Natural killer cell (primary cell): ENCODE measurements at regions not wholly inside any gene's neighbourhood (a gene's known extent, or its start where the extent isn't known, plus 50 kb on each side); places are given as distances from the start of the nearest gene placed in this dataset.

Experiments used
- ATAC-seq, 3 donors: fragments of 150-1000 bp in 2 of 3; fragments of 200-7000 bp in 1 of 3; cut with Tn5 transposase; 1 replicate in 1 of 3; 2 replicates in 2 of 3; pipeline ENCODE4 v1.10.0; 2021; ENCODE audit warnings: mild to moderate bottlenecking in 2 of 3, moderate library complexity in 2 of 3
- DNase-seq, 2 donors: peaks; one replicate each; pipeline versions ENCODE4 v3.0.0 to v3.0.0-alpha.2; 2013 to 2021; ENCODE audit warnings: mixed read lengths in 1 of 2
- H3K27ac ChIP-seq: one replicate; pipeline ENCODE4 v1.5.1; 2013; ENCODE audit warnings: mild to moderate bottlenecking, low read length
- H3K27me3 ChIP-seq: one replicate; pipeline ENCODE4 v1.6.1; 2013; ENCODE audit warnings: low read length; ENCODE audit not compliant: control insufficient read depth, insufficient read depth
- H3K36me3 ChIP-seq: one replicate; pipeline ENCODE4 v1.6.1; 2013; ENCODE audit warnings: low read length; ENCODE audit not compliant: control insufficient read depth, insufficient read depth
- H3K4me1 ChIP-seq: one replicate; pipeline ENCODE4 v1.6.1; 2013; ENCODE audit warnings: low read length; ENCODE audit not compliant: control insufficient read depth, insufficient read depth
- H3K4me3 ChIP-seq: one replicate; pipeline ENCODE4 v1.5.1; 2013; ENCODE audit warnings: low read length
- H3K9me3 ChIP-seq: one replicate; pipeline ENCODE4 v1.6.1; 2013; ENCODE audit warnings: low read length; ENCODE audit not compliant: control insufficient read depth, insufficient read depth
- H3K27ac Mint-ChIP-seq, 2 donors: one replicate each; pipeline ENCODE4 v1.8.0; 2022; ENCODE audit warnings: mild to moderate bottlenecking in 2 of 2, mixed read lengths in 2 of 2, moderate library complexity in 1 of 2
- H3K27me3 Mint-ChIP-seq, 2 donors: one replicate each; pipeline ENCODE4 v1.8.0; 2022; ENCODE audit warnings: low read depth in 2 of 2, mixed read lengths in 2 of 2
- H3K36me3 Mint-ChIP-seq: one replicate; pipeline ENCODE4 v1.8.0; 2022; ENCODE audit warnings: mixed read lengths
- H3K4me1 Mint-ChIP-seq, 2 donors: one replicate each; pipeline ENCODE4 v1.8.0; 2022; ENCODE audit warnings: mixed read lengths in 2 of 2
- H3K4me3 Mint-ChIP-seq: one replicate; pipeline ENCODE4 v1.8.0; 2022; ENCODE audit warnings: mild to moderate bottlenecking, moderate library complexity, mixed read lengths
- H3K9me3 Mint-ChIP-seq, 2 donors: one replicate each; pipeline ENCODE4 v1.8.0; 2022; ENCODE audit warnings: mixed read lengths in 2 of 2
- CTCF ChIP-seq: fragments of 200-600 bp; IDR thresholded peaks from one replicate; pipeline ENCODE4 v1.8.0; 2022; ENCODE audit warnings: antibody characterized with exemption
- WGBS: methylation state at CpG from one replicate; pipeline ENCODE4 v1.1.7; 2013; ENCODE audit warnings: missing lambda C conversion rate; ENCODE audit not compliant: insufficient coverage; 5-methylcytosine and 5-hydroxymethylcytosine counted together
- intact Hi-C: fragments of 100-400 bp; cut with micrococcal nuclease; formaldehyde crosslinking; loops from one replicate; pipeline ENCODE4 v1.14.2; 2022

GRCh38 chr6:71123051-71123450 is 165.6 kb upstream of the OGFRL1 start:
- Mint-ChIP-seq H3K4me3 (no peak overlapping the region), H3K27ac (no peak overlapping the region), H3K27me3 (no peaks in the 10 kb centered on the region), H3K4me1 (no peaks in the 10 kb centered on the region), H3K36me3 (no peaks in the 10 kb centered on the region), H3K9me3 (peaks cover 5 to 14% of the 10 kb centered on the region in 2 donors)
- DNase-seq (no peak), ATAC-seq (no peak)
- no peak overlapping the region for H3K4me3 ChIP-seq
- H3K9me3 ChIP-seq = no peaks in the 10 kb centered on the region
- intact Hi-C loops = no loop called here
- no peak overlapping the region for H3K27ac ChIP-seq
- no peaks in the 10 kb centered on the region for H3K27me3 ChIP-seq
- TF ChIP-seq CTCF = no peak
- WGBS = 100% methylated on average over 1 of the region's 1 CpG
- H3K36me3 ChIP-seq = no peaks in the 10 kb centered on the region
- H3K4me1 ChIP-seq = no peaks in the 10 kb centered on the region

- no peak overlapping the region for H3K4me3 ChIP-seq
- Mint-ChIP-seq H3K4me3 (no peak overlapping the region), H3K4me1 (no peaks in the 10 kb centered on the region), H3K36me3 (no peaks in the 10 kb centered on the region), H3K27me3 (no peaks in the 10 kb centered on the region), H3K27ac (no peak overlapping the region), H3K9me3 (peaks cover 5 to 14% of the 10 kb centered on the region in 2 donors)
- H3K36me3 ChIP-seq = no peaks in the 10 kb centered on the region
- no peak for TF ChIP-seq CTCF
- intact Hi-C loops = no loop called here
- H3K27ac ChIP-seq = no peak overlapping the region
- WGBS = 78% methylated on average over 1 of the region's 3 CpGs
- DNase-seq (no peak), ATAC-seq (no peak)
- H3K27me3 ChIP-seq = no peaks in the 10 kb centered on the region
- H3K9me3 ChIP-seq = no peaks in the 10 kb centered on the region
- H3K4me1 ChIP-seq = no peaks in the 10 kb centered on the region
These were observed 164.3 kb upstream of the OGFRL1 start for GRCh38 chr6:71124340-71124739.

GRCh38 chr6:71125216-71125615 is 163.4 kb upstream of the OGFRL1 start:
- Mint-ChIP-seq H3K27me3 (no peaks in the 10 kb centered on the region), H3K27ac (no peak overlapping the region), H3K9me3 (peaks cover 4 to 10% of the 10 kb centered on the region in 2 donors), H3K4me3 (no peak overlapping the region), H3K4me1 (no peaks in the 10 kb centered on the region), H3K36me3 (no peaks in the 10 kb centered on the region)
- TF ChIP-seq CTCF = no peak
- intact Hi-C loops = no loop called here
- Histone ChIP-seq H3K27ac (no peak overlapping the region), H3K4me1 (no peaks in the 10 kb centered on the region), H3K36me3 (no peaks in the 10 kb centered on the region), H3K4me3 (no peak overlapping the region), H3K9me3 (no peaks in the 10 kb centered on the region), H3K27me3 (no peaks in the 10 kb centered on the region)
- no peak for DNase-seq
- ATAC-seq = no peak

- no peaks in the 10 kb centered on the region for H3K36me3 Mint-ChIP-seq
- intact Hi-C loops = no loop called here
- H3K27ac Mint-ChIP-seq = no peak overlapping the region
- Histone ChIP-seq H3K4me3 (no peak overlapping the region), H3K27ac (no peak overlapping the region), H3K27me3 (no peaks in the 10 kb centered on the region), H3K9me3 (no peaks in the 10 kb centered on the region), H3K36me3 (no peaks in the 10 kb centered on the region), H3K4me1 (no peaks in the 10 kb centered on the region)
- H3K9me3 Mint-ChIP-seq = peaks cover 4 to 5% of the 10 kb centered on the region in 2 donors
- H3K27me3 Mint-ChIP-seq = no peaks in the 10 kb centered on the region
- DNase-seq (no peak), ATAC-seq (no peak)
- no peaks in the 10 kb centered on the region for H3K4me1 Mint-ChIP-seq
- 55% methylated on average over 1 of the region's 1 CpG for WGBS
- H3K4me3 Mint-ChIP-seq = no peak overlapping the region
- no peak for TF ChIP-seq CTCF
These were observed 162.1 kb upstream of the OGFRL1 start for GRCh38 chr6:71126506-71126905.
